HG03521 (cell line): ENCODE measurements at regions not wholly inside any gene's neighbourhood (a gene's known extent, or its start where the extent isn't known, plus 50 kb on each side); places are given as distances from the start of the nearest gene placed in this dataset.
A peak's percentile ranks its signal among the peaks of the same experiment; 100 is the strongest.
"Not testable (repeated sequence)": the region's sequence is repeated elsewhere in the genome, so short reads cannot be mapped to it uniquely, and the experiment has no call there.

Source experiments
- ATAC-seq: cut with Tn5 transposase; IDR thresholded peaks from one replicate; pipeline ENCODE4 v1.9.1; 2021; ENCODE audit warnings: mild to moderate bottlenecking, moderate library complexity; ENCODE audit not compliant: unreplicated experiment

DNA sequence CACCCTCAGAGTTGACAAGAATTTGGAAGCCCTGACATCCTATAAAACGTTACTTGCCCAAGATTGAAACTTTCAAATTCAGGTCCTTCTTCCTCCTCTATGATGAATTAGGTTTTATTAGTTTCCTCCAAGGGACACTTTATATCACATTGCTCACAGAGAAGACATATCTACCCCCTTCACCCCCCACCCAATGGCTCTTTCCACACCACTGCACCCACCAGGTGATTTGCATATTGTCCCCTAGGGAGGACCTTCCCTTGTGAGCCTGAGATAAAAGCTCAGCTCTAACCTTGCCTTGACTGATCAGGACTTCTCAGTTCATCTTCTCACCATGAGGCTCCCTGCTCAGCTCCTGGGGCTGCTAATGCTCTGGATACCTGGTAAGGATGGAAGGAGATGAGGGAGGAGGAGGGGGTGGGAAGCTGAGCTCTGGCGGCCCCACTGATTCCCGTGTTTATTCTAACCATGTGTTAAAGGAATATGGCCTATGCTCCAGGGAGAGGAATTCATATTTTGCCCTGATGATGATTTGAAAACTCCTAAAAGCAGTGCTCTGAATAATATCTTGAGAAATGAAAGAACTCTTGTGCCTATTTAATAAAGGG is 1255.8 kb downstream of the RPIA start:
- not testable (repeated sequence) for ATAC-seq

GRCh38 chr2:89948102-89948501 is 1256.6 kb downstream of the RPIA start:
- ATAC-seq = not testable (repeated sequence)

- not testable (repeated sequence) for ATAC-seq
Observed at GRCh38 chr2:89950807-89951206, 1259.3 kb downstream of the RPIA start.

DNA sequence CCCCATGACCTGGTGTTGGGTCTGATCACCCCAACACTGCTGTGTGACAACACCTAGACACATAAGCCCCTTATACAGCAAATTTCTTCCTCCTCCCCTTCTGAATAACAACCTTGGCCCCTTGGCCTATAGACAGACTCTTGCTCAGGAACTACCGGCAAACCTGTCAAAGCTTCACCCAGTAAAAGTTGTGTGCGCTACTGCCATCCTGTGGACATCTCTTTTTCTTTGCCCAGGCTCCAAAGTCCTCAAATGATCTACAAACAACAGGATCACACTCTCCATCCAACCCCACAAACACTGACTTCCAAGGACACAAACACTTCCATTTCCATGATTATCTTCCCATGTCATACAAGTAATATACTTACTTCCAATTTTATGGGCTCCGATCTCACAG is 1265.8 kb downstream of the RPIA start:
- not testable (repeated sequence) for ATAC-seq

GRCh38 chr2:89959729-89960378 is 1268.4 kb downstream of the RPIA start:
- not testable (repeated sequence) for ATAC-seq

DNA sequence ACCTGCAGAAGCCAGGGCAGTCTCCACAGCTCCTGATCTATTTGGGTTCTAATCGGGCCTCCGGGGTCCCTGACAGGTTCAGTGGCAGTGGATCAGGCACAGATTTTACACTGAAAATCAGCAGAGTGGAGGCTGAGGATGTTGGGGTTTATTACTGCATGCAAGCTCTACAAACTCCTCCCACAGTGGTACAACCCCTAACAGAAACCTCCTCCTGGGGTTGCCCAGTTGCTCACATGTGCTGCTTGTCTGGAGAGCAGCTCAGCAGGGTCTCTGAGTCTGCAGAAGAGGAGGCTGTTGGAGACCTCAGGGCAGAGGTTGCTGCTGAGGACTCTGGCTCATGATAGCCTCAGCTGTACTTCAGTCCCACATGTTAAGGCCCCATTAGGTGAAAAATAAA is 1269.1 kb downstream of the RPIA start:
- not testable (repeated sequence) for ATAC-seq

- ATAC-seq = peak; percentile 69
Observed at GRCh38 chr2:89968567-89968966, 1277.1 kb downstream of the RPIA start.

GRCh38 chr2:89969190-89969589 is 1277.7 kb downstream of the RPIA start:
- ATAC-seq = not testable (repeated sequence)

DNA sequence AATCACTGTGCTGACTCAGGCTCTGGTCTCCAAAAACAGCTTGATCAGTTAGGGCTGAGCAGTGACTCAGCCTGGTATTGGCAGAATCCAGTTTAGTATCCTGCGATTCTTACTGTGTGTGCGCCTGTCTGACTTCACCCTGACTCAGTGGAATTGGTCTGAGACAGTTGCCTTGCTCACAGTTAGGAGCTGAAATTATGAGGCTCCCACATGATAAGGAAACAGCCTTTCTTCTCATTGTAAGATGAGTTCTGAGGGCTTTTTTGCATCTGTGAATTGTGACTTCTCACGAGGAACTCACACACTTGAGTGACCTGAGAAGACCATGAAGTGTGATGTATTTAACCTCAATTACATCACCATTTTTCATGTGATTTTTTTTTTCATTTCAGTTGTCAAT is 1282.4 kb downstream of the RPIA start:
- not testable (repeated sequence) for ATAC-seq

GRCh38 chr2:89979826-89980537 is 1288.5 kb downstream of the RPIA start:
- not testable (repeated sequence) for ATAC-seq

DNA sequence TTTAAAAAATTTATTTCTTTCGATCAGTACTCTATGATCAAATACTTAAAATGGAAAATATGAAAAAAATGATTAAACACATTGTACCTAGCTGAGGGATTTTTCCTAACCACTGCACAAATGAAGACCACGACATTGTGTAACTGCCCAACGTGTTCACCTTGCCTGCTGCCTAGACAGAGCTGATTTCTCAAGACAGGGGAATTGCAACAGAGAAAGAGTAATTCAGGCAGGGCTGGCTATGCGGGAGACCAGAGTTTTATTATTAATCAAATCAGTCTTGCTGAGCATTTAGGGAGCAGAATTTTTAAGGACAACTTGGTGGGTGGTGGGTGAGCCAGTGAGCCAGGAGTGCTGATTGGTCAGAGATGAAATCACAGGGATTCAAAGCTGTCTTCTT is 1290.8 kb downstream of the RPIA start:
- not testable (repeated sequence) for ATAC-seq

DNA sequence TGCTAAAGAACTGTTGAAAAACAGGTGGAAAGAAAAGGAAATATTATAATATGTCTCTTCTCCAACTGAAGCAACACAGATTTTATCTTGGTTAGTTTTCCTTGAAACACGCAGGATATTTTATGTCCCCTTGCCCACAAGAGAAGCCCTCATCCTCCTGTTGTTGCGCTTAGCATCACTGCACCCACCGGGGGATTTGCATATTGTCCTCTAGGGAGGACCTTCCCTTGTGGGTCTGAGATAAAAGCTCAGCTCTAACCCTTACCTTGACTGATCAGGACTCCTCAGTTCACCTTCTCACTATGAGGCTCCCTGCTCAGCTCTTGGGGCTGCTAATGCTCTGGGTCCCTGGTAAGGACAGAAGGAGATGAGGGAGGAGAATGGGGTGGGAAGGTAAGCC is 1294.2 kb downstream of the RPIA start:
- ATAC-seq = not testable (repeated sequence)

- not testable (repeated sequence) for ATAC-seq
Observed at GRCh38 chr2:89986532-89986931, 1295.1 kb downstream of the RPIA start.

DNA sequence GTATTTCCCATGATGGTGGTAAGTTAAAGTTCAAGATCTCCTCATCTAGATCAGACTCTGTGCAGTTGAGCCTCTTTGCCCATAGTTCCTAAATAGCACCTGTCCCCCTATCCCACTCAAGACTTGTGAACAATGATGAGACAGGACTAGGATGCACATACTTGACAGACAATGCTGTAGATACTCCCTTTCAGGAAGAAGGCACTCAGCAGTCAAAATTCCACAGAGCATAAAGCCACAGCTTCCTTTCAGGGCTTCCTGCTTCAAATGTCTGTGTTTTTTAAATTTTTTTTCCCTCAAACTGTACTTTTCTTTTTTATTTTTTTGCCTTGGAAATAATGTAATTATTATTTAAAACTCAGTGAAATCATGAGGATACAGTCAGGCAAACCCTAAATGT is 1305.3 kb downstream of the RPIA start:
- ATAC-seq = not testable (repeated sequence)

GRCh38 chr2:90004553-90004952 is 1313.1 kb downstream of the RPIA start:
- ATAC-seq = not testable (repeated sequence)

- ATAC-seq = not testable (repeated sequence)
Observed at GRCh38 chr2:90010442-90011100, 1319.1 kb downstream of the RPIA start.

DNA sequence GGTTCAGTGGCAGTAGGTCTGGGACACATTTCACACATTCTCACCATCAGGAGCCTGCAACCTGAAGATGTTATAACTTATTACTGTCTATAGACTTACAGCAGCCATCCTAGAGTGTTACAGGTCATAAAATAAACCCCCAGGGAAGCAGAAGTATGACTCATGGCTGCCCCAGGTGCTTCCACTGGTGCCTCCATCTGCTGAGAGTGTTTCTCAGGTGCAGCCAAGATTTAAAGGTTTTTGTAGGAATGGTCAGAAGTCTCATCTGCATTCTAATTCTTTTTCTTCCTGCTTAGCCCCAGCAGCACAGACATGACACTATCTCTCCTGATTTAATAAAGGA is 1319.6 kb downstream of the RPIA start:
- ATAC-seq = not testable (repeated sequence)

DNA sequence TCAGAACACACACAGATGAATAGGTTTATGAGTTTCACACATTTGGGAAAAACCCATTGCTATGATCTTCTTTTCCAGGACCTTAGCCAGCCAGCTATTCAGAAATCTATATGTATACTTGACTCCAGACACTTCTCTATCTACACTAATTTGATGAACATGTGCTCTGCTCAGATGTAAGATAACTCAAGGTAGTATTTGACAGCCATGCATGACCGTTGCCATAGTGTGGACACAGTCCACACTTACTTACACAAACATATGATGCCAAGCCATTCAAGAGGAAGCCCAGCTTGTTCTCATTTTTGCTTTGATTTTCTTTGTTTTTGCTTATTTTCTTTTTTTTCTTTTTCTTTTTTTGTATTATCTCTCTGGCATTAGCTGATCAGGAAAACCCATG is 1328.4 kb downstream of the RPIA start:
- not testable (repeated sequence) for ATAC-seq

DNA sequence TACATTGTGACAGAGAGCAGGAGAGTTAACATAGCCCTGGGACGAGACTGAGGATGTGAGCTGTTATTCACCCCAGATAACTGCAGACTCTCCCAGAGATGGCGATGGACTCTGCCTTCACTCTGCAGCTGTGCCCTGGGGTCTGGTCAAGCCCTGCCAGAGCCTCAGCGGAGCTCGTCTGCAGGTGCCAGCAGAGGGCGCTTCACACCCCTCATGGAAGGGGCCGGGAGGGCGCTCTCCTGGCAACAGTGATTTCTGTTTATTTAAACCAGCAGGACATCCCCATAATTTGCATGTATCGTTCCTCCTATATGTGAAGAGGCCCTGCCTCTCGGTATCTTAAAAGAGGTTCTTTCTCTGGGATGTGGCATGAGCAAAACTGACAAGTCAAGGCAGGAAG is 1329.8 kb downstream of the RPIA start:
- ATAC-seq = peak; percentile 62

- peak; percentile 43 for ATAC-seq
Observed at GRCh38 chr2:90027231-90027643, 1335.8 kb downstream of the RPIA start.

DNA sequence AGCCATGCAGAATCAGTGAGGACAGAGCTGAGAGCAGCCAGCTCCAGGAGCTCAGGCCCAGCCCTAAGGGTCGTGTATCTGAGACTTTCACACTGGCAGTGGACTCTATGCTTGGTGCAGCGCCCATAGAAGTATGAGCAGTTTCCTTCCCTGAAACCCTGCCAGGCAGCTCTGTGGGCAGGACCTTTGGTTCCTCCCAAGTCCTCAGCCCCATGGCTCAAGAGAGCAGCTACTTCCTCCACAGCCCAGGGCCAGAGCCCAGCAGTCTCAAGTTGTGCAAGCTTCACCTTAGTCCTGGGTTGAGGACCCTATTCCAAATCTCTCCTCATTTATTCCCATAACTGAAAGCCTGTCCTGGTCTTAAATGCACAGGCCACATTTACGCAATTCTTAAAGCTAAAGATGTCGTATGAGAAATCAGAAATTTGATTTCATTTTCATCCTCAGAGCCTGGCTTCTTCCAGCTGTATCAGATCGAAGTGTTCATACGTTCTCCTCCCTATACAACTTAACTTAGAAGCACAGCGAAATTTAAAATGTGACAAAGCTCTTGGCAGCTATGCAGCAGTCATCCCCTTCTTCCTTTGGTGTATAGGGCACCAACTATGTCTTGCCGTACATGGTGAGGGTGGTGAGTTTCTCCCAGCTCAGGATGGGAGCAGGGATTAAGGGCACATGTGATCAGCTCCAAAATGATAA is 1337.1 kb downstream of the RPIA start:
- ATAC-seq = not testable (repeated sequence)
